ENCODE measurements at regions not wholly inside any gene's neighbourhood (a gene's known extent, or its start where the extent isn't known, plus 50 kb on each side); places are given as distances from the start of the nearest gene placed in this dataset.

DNA sequence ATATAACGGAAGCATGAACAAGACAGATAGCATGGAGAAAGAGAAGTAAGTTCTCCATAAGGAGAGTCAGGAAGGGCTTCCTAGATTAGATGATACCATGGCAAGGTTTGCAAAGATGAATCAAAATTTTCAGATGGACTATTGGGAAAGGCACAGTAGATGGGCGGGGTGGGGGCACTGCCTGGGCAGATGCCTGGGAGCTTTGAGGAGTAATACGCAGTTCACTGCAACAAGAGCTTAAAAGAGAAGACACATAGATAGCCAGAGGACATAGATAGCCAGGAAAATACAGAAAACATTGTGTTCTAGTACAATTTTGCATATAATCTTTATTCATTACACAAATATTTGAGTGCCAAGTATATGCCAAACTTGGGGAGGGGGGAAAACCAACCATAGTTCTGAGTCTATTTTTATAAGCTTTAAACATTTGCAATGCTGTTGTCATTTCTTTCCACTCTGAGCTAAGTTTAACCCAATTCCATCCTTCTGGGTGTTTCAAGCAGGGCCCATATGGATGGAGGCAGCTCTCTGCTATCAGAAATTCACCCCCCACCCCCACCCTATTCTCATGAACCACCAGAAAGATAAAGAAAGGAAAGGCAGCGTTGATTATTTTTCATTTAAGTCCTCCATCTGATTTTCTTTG is 120.6 kb downstream of the NUF2 start:
- no peaks in the 10 kb centered on the region for H3K23me2 ChIP-seq (ENCODE audit: insufficient read length, low read depth, low read length, poor library complexity, severe bottlenecking)
- H3K9me3 Mint-ChIP-seq, result no peaks in the 10 kb centered on the region
- H3K4me1 Mint-ChIP-seq, result peaks cover 28 to 41% of the 10 kb centered on the region in 2 experiments
- no CpG with 5 or more reads among the region's 4 CpGs for WGBS (ENCODE audit: extremely low coverage, insufficient read length, low lambda C conversion rate)
- H4K91ac ChIP-seq (ENCODE audit: insufficient read length, low read depth, low read length), result no peak overlapping the region
- no peaks in the 10 kb centered on the region for H4K20me1 ChIP-seq (ENCODE audit: control insufficient read depth, insufficient read depth, insufficient read length)
- H3K27ac Mint-ChIP-seq, result peak overlapping the region in 2 of 3 experiments; percentile 11 to 16; a peak in 2 of 7 replicates
- H3K27me3 ChIP-seq (ENCODE audit: insufficient read depth, low read length), result no peaks in the 10 kb centered on the region
- H2BK12ac ChIP-seq (ENCODE audit: insufficient read length, low read depth, low read length), result no peak overlapping the region
- no peak overlapping the region for H2BK20ac ChIP-seq (ENCODE audit: low read depth, low read length, poor library complexity, severe bottlenecking)
- no peak overlapping the region for H3K4me2 ChIP-seq (ENCODE audit: insufficient read depth, insufficient read length, low read length)
- H3K4me3 Mint-ChIP-seq, result no peak overlapping the region
- no peak overlapping the region for H2BK5ac ChIP-seq (ENCODE audit: insufficient read length, low read length)
- no peak overlapping the region for H3T11ph ChIP-seq (ENCODE audit: low read length)
- H3K79me2 ChIP-seq (ENCODE audit: insufficient read depth, low read length), result no peaks in the 10 kb centered on the region
- H3K27ac ChIP-seq (ENCODE audit: insufficient read length, low read depth, low read length), result no peak overlapping the region
- no peak overlapping the region for H2BK120ac ChIP-seq (ENCODE audit: low read depth, low read length, poor library complexity, severe bottlenecking)
- no peak overlapping the region for H3K14ac ChIP-seq (ENCODE audit: insufficient read depth, low read length)
- H3K27me3 Mint-ChIP-seq (ENCODE audit: low read depth), result no peaks in the 10 kb centered on the region
- no peak overlapping the region for H3K56ac ChIP-seq (ENCODE audit: insufficient read length, low read depth, low read length)
- H2AK5ac ChIP-seq (ENCODE audit: insufficient read length, low read length), result no peak overlapping the region
- H3K4ac ChIP-seq (ENCODE audit: low read depth, low read length), result no peak overlapping the region
- no peak overlapping the region for H4K5ac ChIP-seq (ENCODE audit: insufficient read length, low read depth, low read length)
- TF ChIP-seq, protein P1, sequence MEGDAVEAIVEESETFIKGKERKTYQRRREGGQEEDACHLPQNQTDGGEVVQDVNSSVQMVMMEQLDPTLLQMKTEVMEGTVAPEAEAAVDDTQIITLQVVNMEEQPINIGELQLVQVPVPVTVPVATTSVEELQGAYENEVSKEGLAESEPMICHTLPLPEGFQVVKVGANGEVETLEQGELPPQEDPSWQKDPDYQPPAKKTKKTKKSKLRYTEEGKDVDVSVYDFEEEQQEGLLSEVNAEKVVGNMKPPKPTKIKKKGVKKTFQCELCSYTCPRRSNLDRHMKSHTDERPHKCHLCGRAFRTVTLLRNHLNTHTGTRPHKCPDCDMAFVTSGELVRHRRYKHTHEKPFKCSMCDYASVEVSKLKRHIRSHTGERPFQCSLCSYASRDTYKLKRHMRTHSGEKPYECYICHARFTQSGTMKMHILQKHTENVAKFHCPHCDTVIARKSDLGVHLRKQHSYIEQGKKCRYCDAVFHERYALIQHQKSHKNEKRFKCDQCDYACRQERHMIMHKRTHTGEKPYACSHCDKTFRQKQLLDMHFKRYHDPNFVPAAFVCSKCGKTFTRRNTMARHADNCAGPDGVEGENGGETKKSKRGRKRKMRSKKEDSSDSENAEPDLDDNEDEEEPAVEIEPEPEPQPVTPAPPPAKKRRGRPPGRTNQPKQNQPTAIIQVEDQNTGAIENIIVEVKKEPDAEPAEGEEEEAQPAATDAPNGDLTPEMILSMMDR (conservative IDR thresholded peaks at IDR 0.05), result no peak
- no peak overlapping the region for H3K18ac ChIP-seq (ENCODE audit: insufficient read length, low read depth, low read length)
- H3K79me1 ChIP-seq (ENCODE audit: insufficient read depth, low read depth, low read length, poor library complexity, severe bottlenecking), result no peaks in the 10 kb centered on the region
- H3K4me1 ChIP-seq (ENCODE audit: insufficient read depth, low read length), result no peaks in the 10 kb centered on the region; the same call in 1 of the 2 replicates
- H2BK15ac ChIP-seq (ENCODE audit: low read depth, low read length), result no peak overlapping the region
- H3K23ac ChIP-seq (ENCODE audit: insufficient read length, low read depth, low read length), result no peak overlapping the region
- no peak overlapping the region for H3K9ac ChIP-seq (ENCODE audit: extremely low read depth, insufficient read length, low read length)
- H4K8ac ChIP-seq (replicated peaks; ENCODE audit: insufficient read length, low read depth, low read length), result no peak overlapping the region
- H2AFZ ChIP-seq (ENCODE audit: low read length), result no peak overlapping the region
- no peaks in the 10 kb centered on the region for H3K9me3 ChIP-seq (ENCODE audit: control insufficient read depth, low read depth, low read length)
- H3K36me3 Mint-ChIP-seq (ENCODE audit: insufficient read depth in 1 of 3, low read depth in 3 of 3), result no peaks in the 10 kb centered on the region
- DNase-seq, result no peak
